Body of pancreas (tissue), 4 donors: ENCODE measurements at regions not wholly inside any gene's neighbourhood (a gene's known extent, or its start where the extent isn't known, plus 50 kb on each side); places are given as distances from the start of the nearest gene placed in this dataset.

Experiments
- ATAC-seq: fragments of 150-250 bp; one replicate; pipeline ENCODE4 v1.9.1; 2016
- DNase-seq, 4 donors: peaks; one replicate each; pipeline ENCODE4 v3.0.0-alpha.2; 2019
- H3K27ac ChIP-seq, 4 donors: fragments of 200-600 bp; sonication (generic); 1 replicate in 3 of 4; 2 replicates in 1 of 4; pipeline versions ENCODE4 v1.5.1 to v1.6.1; 2016 to 2019; ENCODE audit warnings: mild to moderate bottlenecking in 1 of 4, mixed read lengths in 1 of 4, moderate library complexity in 1 of 4
- H3K27me3 ChIP-seq, 2 donors: fragments of 200-600 bp; sonication (generic); one replicate each; pipeline ENCODE4 v1.6.0; 2016; ENCODE audit warnings: mild to moderate bottlenecking in 1 of 2
- H3K36me3 ChIP-seq, 2 donors: fragments of 200-600 bp; sonication (generic); replicated peaks in 1 of 2; 2 replicates each; pipeline ENCODE4 v1.5.1; 2016; ENCODE audit warnings: low read depth in 2 of 2; ENCODE audit not compliant: insufficient read depth in 1 of 2
- H3K4me1 ChIP-seq: fragments of 200-600 bp; sonication (generic); one replicate; pipeline ENCODE4 v1.6.0; 2016
- H3K4me3 ChIP-seq, 2 donors: fragments of 200-600 bp; sonication (generic); 1 replicate in 1 of 2; 2 replicates in 1 of 2; pipeline ENCODE4 v1.5.1; 2016 to 2019
- H3K9me3 ChIP-seq, 3 donors: fragments of 200-600 bp; sonication (generic); 1 replicate in 2 of 3; 2 replicates in 1 of 3; pipeline ENCODE4 v1.5.1; 2016
- POLR2A ChIP-seq, 3 donors: fragments of 450-650 bp; IDR thresholded peaks; one replicate each; pipeline ENCODE4 v1.6.1; 2016; ENCODE audit warnings: antibody characterized with exemption in 3 of 3, mild to moderate bottlenecking in 2 of 3
- WGBS, 2 donors: methylation state at CpG; one replicate each; pipeline ENCODE4 v1.1.5; 2017; 5-methylcytosine and 5-hydroxymethylcytosine counted together
- intact Hi-C: fragments of 100-400 bp; cut with DNase I; formaldehyde crosslinking; loops from one replicate; pipeline ENCODE4 v1.15.1; 2023
- TF ChIP-seq, protein P1 (sequence below), 7 experiments: fragments of 450-650 bp in 4 of 7; fragments of 200-600 bp in 3 of 7; sonication (generic) in 3 of 7; IDR thresholded peaks; one replicate each; pipeline ENCODE4 v1.5.1; 2016 to 2019; ENCODE audit warnings: antibody characterized with exemption in 7 of 7

DNA sequence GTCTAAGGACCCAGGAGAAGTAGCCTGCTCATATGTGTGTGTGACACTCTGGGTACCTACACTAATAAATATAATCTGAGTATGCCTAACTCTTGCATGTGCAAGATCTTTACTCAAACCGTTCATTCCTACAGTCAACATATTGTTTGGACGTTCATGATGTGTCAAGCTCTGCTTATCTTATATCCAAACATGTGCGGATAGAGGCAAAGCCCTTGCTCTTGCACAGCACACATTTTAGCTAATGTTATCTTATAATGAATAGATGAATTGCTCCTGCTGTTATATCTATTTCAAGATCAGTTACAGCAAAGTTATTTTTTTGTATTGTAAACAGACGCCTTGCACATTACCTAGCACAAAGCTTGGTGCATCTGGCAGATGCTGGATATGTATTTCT lies 228.4 kb upstream of the FLRT2 start:
- WGBS, 2 donors, result 53 to 56% methylated on average over 4 of the region's 4 CpGs
- Histone ChIP-seq H3K27me3 (no peaks in the 10 kb centered on the region), H3K36me3 (no peaks in the 10 kb centered on the region), H3K9me3 (no peaks in the 10 kb centered on the region), H3K4me1 (no peaks in the 10 kb centered on the region), H3K4me3 (no peak overlapping the region), H3K27ac (no peak overlapping the region)
- TF ChIP-seq POLR2A (IDR thresholded peaks at IDR 0.05), result no peak
- TF ChIP-seq, protein P1, sequence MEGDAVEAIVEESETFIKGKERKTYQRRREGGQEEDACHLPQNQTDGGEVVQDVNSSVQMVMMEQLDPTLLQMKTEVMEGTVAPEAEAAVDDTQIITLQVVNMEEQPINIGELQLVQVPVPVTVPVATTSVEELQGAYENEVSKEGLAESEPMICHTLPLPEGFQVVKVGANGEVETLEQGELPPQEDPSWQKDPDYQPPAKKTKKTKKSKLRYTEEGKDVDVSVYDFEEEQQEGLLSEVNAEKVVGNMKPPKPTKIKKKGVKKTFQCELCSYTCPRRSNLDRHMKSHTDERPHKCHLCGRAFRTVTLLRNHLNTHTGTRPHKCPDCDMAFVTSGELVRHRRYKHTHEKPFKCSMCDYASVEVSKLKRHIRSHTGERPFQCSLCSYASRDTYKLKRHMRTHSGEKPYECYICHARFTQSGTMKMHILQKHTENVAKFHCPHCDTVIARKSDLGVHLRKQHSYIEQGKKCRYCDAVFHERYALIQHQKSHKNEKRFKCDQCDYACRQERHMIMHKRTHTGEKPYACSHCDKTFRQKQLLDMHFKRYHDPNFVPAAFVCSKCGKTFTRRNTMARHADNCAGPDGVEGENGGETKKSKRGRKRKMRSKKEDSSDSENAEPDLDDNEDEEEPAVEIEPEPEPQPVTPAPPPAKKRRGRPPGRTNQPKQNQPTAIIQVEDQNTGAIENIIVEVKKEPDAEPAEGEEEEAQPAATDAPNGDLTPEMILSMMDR (IDR thresholded peaks at IDR 0.05), result no peak
- DNase-seq, result no peak
- no peak for ATAC-seq
- intact Hi-C loops, result no loop called here

DNA sequence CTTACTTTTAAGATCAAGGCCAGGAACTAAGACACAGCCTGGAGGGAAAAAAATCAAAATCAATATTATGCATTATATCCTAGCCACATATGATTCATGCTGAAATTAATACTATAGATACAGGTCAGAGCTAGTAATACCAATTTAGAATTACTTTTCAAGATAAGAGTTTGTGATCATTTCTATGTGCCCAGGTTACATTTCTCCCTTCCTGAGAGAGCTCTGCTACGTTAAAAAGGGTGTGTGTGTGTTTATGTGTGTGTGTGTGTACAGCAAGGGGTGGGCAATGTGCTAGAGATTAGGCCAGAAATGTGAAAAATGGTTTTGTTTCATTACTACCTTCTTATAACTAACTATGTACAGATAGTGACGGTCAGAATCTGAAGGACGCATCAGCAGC lies 223.9 kb upstream of the FLRT2 start:
- no peaks in the 10 kb centered on the region for H3K27me3 ChIP-seq
- intact Hi-C loops, result no loop called here
- no peaks in the 10 kb centered on the region for H3K9me3 ChIP-seq
- WGBS, 2 donors, result 85 to 87% methylated on average over 3 of the region's 3 CpGs
- H3K36me3 ChIP-seq, result no peaks in the 10 kb centered on the region
- H3K4me1 ChIP-seq, result no peaks in the 10 kb centered on the region
- DNase-seq (no peak), ATAC-seq (no peak)
- H3K27ac ChIP-seq, result no peak overlapping the region
- no peak overlapping the region for H3K4me3 ChIP-seq
- TF ChIP-seq, protein P1 (IDR thresholded peaks at IDR 0.05), result no peak
- no peak for TF ChIP-seq POLR2A (IDR thresholded peaks at IDR 0.05)

DNA sequence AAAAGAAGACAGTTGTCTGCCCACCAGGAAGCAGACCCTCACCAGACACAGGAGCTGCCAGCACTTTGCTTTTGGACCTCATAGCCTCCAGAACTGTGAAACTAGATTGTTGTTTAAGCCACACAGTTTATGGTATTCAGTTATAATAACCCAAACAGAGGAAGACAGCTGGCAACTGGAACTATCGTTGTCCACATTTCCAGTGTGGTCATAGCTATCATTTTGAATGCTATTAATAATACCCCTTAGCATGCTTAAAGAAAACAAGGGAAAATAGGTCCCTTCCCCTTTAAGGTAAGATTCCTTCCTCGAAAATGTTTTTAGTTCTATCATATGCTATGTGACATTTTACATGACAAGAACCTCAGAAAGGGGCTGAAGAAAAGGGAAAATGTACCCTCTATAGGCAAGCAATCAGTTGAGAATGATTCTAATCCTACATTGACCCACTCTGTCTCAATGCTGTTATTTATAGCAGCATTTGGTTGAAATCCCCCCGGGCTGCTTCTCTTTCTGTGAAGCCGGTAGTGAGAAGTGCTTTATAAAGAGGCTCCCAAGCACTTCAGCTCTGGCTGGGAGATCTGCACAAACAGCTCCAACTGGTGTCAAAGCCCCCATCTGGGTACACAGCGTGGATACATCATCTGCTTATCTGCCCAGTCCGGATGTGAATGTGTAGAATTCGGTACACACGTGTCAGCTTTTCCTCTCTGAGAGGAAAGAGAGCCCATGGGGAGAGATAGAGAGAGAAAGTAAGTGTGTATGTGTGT lies 221.2 kb upstream of the FLRT2 start:
- no peak for TF ChIP-seq POLR2A (IDR thresholded peaks at IDR 0.05)
- TF ChIP-seq, protein P1 (IDR thresholded peaks at IDR 0.05), result no peak
- intact Hi-C loops, result no loop called here
- H3K4me1 ChIP-seq, result no peaks in the 10 kb centered on the region
- ATAC-seq, result no peak
- 63 to 73% methylated on average over 8 of the region's 8 CpGs for WGBS, 2 donors
- DNase-seq, result no peak
- H3K36me3 ChIP-seq, result no peaks in the 10 kb centered on the region
- no peak overlapping the region for H3K27ac ChIP-seq
- H3K9me3 ChIP-seq, result no peaks in the 10 kb centered on the region
- no peak overlapping the region for H3K4me3 ChIP-seq
- H3K27me3 ChIP-seq, result no peaks in the 10 kb centered on the region

DNA sequence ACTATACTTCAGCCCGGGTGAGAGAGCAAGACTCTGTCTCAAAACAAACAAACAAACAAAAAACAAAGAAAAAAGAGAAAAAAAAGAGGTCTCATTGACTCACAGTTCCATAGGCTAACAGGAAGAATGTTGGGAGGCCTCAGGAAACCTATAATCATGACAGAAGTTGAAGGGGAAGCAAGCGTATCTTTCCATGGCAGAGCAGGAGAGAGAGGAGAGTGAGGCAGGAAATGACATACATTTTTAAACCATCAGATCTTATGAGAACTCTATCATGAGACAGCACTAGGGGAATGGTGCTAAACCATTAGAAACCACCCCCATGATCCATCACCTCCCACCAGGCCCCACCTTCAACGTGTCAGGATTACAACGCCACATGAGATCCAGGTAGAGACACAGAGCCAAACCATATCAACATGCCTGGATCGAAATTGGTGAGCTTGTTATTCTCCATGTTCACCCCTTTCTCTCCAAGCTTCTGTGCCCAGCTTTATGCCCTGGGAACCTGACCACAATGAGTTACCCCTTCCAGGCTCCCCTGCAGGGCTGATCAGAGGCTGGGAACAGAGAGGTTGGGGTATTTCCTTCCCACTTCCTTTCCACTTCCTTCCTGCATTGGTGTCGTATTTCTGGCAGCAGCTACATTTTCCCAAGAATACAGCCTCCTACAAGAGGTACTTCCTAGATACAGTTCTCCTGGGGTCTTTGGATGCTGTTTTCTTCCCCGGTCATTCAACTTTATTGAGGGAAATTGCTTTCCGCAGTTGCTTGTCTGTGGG lies 219.3 kb upstream of the FLRT2 start:
- Histone ChIP-seq H3K4me1 (no peaks in the 10 kb centered on the region), H3K27me3 (no peaks in the 10 kb centered on the region), H3K4me3 (no peak overlapping the region), H3K9me3 (no peaks in the 10 kb centered on the region), H3K36me3 (no peaks in the 10 kb centered on the region), H3K27ac (no peak overlapping the region)
- DNase-seq (no peak), ATAC-seq (no peak)
- WGBS, 2 donors, result 86 to 90% methylated on average over 8 of the region's 8 CpGs
- no peak for TF ChIP-seq POLR2A (IDR thresholded peaks at IDR 0.05)
- TF ChIP-seq, protein P1 (IDR thresholded peaks at IDR 0.05), result no peak
- intact Hi-C loops, result no loop called here
